ENCODE measurements at regions not wholly inside any gene's neighbourhood (a gene's known extent, or its start where the extent isn't known, plus 50 kb on each side); places are given as distances from the start of the nearest gene placed in this dataset.

DNA sequence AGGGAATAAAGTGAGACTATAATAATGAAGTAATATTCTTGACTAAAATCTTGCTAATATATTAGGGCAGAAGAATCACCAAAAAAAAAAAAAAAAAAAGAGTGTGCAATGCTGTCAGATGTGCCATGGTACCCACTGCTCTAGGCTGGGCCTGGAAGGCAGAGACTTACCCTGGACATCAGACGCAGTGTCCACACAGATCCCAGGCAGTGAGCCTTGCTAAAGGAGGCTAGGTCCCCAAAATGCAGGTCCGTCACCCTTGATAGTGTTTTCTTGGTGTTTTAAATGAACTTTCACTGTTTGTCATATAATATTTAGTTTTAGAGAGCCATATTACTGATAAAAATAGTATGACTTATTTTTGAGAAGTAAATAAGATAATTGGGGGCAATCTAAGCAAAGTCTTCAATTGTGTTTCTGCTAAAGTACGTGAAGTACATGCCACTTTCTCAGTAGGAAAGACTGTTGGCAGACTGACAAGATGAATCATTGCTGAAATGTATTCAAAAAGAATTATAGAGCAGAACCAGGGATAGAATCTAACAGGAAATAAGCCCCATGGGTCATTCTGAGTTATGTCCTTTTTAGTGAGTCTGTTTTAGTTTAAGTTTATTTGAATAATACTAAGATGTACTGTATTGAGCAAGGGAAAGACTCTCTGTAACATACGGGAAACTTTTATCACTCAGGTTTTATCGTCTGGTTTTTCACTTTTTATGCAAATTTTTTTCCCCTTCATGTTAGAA, 74.6 kb upstream of the PDC start:
- H3K9me3 ChIP-seq, result no peaks in the 10 kb centered on the region
- H3K4me3 ChIP-seq (ENCODE audit: low read depth in 1 of 2, low read length in 1 of 2), result no peak overlapping the region
- H3K27ac ChIP-seq, result no peak overlapping the region
- no peaks in the 10 kb centered on the region for H3K4me1 ChIP-seq (ENCODE audit: control insufficient read depth in 1 of 2, insufficient read depth in 1 of 2, low read depth in 1 of 2, low read length in 1 of 2)
- no peaks in the 10 kb centered on the region for H3K27me3 ChIP-seq
- H3K36me3 ChIP-seq, result no peaks in the 10 kb centered on the region
- TF ChIP-seq, protein P1, sequence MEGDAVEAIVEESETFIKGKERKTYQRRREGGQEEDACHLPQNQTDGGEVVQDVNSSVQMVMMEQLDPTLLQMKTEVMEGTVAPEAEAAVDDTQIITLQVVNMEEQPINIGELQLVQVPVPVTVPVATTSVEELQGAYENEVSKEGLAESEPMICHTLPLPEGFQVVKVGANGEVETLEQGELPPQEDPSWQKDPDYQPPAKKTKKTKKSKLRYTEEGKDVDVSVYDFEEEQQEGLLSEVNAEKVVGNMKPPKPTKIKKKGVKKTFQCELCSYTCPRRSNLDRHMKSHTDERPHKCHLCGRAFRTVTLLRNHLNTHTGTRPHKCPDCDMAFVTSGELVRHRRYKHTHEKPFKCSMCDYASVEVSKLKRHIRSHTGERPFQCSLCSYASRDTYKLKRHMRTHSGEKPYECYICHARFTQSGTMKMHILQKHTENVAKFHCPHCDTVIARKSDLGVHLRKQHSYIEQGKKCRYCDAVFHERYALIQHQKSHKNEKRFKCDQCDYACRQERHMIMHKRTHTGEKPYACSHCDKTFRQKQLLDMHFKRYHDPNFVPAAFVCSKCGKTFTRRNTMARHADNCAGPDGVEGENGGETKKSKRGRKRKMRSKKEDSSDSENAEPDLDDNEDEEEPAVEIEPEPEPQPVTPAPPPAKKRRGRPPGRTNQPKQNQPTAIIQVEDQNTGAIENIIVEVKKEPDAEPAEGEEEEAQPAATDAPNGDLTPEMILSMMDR (IDR thresholded peaks at IDR 0.05), result no peak

DNA sequence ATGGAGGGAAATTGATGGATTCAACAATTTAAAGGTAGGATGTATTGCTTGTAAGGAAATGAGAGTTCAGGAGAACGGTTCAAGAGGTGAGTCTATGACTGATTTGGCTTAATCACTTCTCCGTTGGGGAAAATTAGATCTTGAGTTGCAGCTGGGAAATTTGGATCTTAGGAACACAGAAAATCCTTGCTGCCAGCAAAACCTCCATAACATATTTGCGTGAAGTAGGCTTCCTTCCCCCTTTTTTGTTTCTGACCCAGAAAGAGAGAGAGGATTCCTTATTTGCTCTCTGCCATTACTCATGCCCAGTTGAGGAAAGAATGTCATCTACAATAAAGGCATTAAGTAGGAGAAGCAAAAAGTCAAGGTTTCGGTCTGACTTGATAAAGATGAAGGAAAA, 73.5 kb upstream of the PDC start:
- no peaks in the 10 kb centered on the region for H3K36me3 ChIP-seq
- no peak overlapping the region for H3K4me3 ChIP-seq (ENCODE audit: low read depth in 1 of 2, low read length in 1 of 2)
- TF ChIP-seq, protein P1 (IDR thresholded peaks at IDR 0.05), result no peak
- no peaks in the 10 kb centered on the region for H3K4me1 ChIP-seq (ENCODE audit: control insufficient read depth in 1 of 2, insufficient read depth in 1 of 2, low read depth in 1 of 2, low read length in 1 of 2)
- no peaks in the 10 kb centered on the region for H3K27me3 ChIP-seq
- H3K27ac ChIP-seq, result no peak overlapping the region
- H3K9me3 ChIP-seq, result no peaks in the 10 kb centered on the region

DNA sequence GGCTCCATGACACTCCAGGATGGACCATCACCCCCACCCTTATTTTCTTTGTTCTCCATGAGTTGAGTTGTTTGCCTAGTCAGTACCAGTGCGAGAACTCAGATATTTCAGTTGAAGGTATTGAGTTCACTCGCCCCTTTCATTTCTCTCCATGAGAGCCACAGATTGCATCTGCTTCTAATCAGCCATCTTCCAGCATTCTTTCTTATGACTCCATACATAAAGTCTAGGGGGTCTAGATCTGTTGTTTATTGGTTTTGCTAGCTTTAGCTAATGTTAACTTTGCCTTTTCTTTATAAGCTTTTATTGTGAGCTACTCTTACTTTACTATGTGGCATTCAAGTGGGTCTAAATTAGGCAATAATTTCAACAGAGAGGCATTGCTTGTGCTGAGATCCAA, 71.6 kb upstream of the PDC start:
- no peaks in the 10 kb centered on the region for H3K27me3 ChIP-seq
- no peaks in the 10 kb centered on the region for H3K4me1 ChIP-seq (ENCODE audit: control insufficient read depth in 1 of 2, insufficient read depth in 1 of 2, low read depth in 1 of 2, low read length in 1 of 2)
- TF ChIP-seq, protein P1 (IDR thresholded peaks at IDR 0.05), result no peak
- no peaks in the 10 kb centered on the region for H3K9me3 ChIP-seq
- no peak overlapping the region for H3K4me3 ChIP-seq (ENCODE audit: low read depth in 1 of 2, low read length in 1 of 2)
- no peak overlapping the region for H3K27ac ChIP-seq
- no peaks in the 10 kb centered on the region for H3K36me3 ChIP-seq

DNA sequence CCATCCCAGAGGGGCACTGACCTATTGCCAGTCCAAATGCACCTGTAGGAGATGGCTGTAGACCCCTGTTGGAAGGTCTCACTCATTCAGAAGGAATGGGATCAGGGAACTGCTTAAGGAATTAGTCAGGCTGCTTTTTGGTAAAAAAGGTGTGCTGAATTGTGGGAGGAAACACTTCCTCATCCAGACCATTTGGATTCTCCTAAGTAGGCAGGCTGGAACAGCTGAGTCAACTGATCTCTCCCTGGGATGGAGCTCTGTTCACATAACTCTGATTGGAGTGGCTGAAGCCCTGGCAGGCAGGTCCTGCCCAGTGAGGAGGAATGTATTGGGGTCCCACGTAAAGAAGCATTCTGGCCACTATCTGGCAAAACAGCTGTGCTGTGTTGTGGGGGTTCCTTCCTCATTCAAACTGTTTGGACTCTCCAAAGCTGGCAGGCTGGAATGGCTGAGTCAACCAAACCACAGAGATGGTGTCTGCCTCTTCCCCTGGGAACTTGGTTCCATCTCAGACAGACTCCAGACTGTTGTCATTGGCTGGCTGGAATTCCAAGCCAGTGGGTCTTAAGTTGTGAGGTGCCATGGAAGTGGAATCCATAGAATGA, 70.7 kb upstream of the PDC start:
- no peaks in the 10 kb centered on the region for H3K27me3 ChIP-seq
- H3K9me3 ChIP-seq, result no peaks in the 10 kb centered on the region
- H3K27ac ChIP-seq, result no peak overlapping the region
- no peaks in the 10 kb centered on the region for H3K36me3 ChIP-seq
- no peak overlapping the region for H3K4me3 ChIP-seq (ENCODE audit: low read depth in 1 of 2, low read length in 1 of 2)
- TF ChIP-seq, protein P1 (IDR thresholded peaks at IDR 0.05), result no peak
- no peaks in the 10 kb centered on the region for H3K4me1 ChIP-seq (ENCODE audit: control insufficient read depth in 1 of 2, insufficient read depth in 1 of 2, low read depth in 1 of 2, low read length in 1 of 2)

DNA sequence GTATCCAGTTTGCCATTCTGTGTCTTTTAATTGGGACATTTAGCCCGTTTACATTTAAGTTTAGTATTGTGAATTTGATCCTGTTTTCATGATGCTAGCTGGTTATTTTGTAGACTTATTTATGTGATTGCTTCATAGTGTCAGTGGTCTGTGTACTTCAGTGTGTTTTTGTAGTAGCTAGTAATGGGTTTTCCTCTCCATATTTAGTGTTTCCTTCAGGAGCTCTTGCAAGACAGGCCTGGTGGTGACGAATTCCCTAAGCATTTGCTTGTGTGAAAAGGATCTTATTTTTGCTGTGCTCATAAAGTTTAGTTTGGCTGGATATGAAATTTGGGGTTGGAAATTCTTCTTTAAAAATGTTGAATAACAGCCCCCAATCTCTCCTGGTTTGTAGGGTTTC, 69.2 kb upstream of the PDC start:
- H3K27me3 ChIP-seq, result no peaks in the 10 kb centered on the region
- TF ChIP-seq, protein P1 (IDR thresholded peaks at IDR 0.05), result no peak
- no peak overlapping the region for H3K4me3 ChIP-seq (ENCODE audit: low read depth in 1 of 2, low read length in 1 of 2)
- H3K36me3 ChIP-seq, result no peaks in the 10 kb centered on the region
- no peaks in the 10 kb centered on the region for H3K9me3 ChIP-seq
- no peaks in the 10 kb centered on the region for H3K4me1 ChIP-seq (ENCODE audit: control insufficient read depth in 1 of 2, insufficient read depth in 1 of 2, low read depth in 1 of 2, low read length in 1 of 2)
- H3K27ac ChIP-seq, result no peak overlapping the region

Data from neutrophil (primary cell).